Activated CD4-positive, alpha-beta T cell treated with anti-CD3 and anti-CD28 coated beads, Interleukin-2, amount 10 ng/mL, durations not matched to agents 24 days and 14 days (primary cell): ENCODE measurements at regions not wholly inside any gene's neighbourhood (a gene's known extent, or its start where the extent isn't known, plus 50 kb on each side); places are given as distances from the start of the nearest gene placed in this dataset.

ENCODE experiments used
- DNase-seq: peaks from one replicate; pipeline ENCODE4 v3.0.0; 2022
- H3K27ac Mint-ChIP-seq: one replicate; pipeline ENCODE4 v1.8.0; 2022; ENCODE audit warnings: mild to moderate bottlenecking, mixed read lengths
- H3K27me3 Mint-ChIP-seq: one replicate; pipeline ENCODE4 v1.8.0; 2022; ENCODE audit warnings: mixed read lengths
- H3K36me3 Mint-ChIP-seq: one replicate; pipeline ENCODE4 v1.8.0; 2022; ENCODE audit warnings: low read depth, mild to moderate bottlenecking, mixed read lengths
- H3K4me1 Mint-ChIP-seq: one replicate; pipeline ENCODE4 v1.8.0; 2021; ENCODE audit warnings: mixed read lengths
- H3K4me3 Mint-ChIP-seq: one replicate; pipeline ENCODE4 v1.8.0; 2022; ENCODE audit warnings: mild to moderate bottlenecking, moderate library complexity, mixed read lengths
- H3K9me3 Mint-ChIP-seq: one replicate; pipeline ENCODE4 v1.8.0; 2021; ENCODE audit warnings: mixed read lengths
- intact Hi-C: fragments of 100-400 bp; cut with micrococcal nuclease; formaldehyde crosslinking; loops from one replicate; pipeline ENCODE4 v1.15.1; 2023

- Mint-ChIP-seq H3K27me3 (no peaks in the 10 kb centered on the region), H3K4me1 (no peaks in the 10 kb centered on the region)
Measured at GRCh38 chr20:7687065-7687464, 253.2 kb downstream of the HAO1 start.

DNA sequence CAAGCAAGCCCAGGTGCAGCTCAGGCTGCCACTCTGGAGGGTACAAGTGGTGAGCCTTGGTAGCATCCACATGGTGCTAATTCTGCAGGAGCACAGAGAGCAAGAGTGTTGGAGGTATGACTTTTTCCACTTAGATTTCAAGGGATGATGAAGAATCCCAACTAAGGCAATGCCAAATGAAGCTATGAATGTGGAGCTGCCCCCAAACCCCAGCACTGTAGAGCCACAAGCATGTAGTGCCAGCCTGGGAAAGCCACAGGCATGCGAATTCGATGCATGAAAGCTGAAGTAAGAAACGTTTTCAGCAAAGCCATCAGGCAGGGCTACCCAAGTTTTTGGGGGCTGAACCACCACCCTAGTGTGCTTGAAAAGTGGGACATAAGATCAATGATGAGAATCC, 251.1 kb downstream of the HAO1 start:
- no peak overlapping the region for H3K27ac Mint-ChIP-seq
- DNase-seq: no peak
- no peaks in the 10 kb centered on the region for H3K27me3 Mint-ChIP-seq
- intact Hi-C loops: no loop called here
- no peaks in the 10 kb centered on the region for H3K4me1 Mint-ChIP-seq
- no peaks in the 10 kb centered on the region for H3K9me3 Mint-ChIP-seq
- H3K4me3 Mint-ChIP-seq: no peak overlapping the region
- H3K36me3 Mint-ChIP-seq: no peaks in the 10 kb centered on the region

More at GRCh38 chr20:7687065-7687464, 253.2 kb downstream of the HAO1 start:
- H3K36me3 Mint-ChIP-seq: no peaks in the 10 kb centered on the region
- H3K27ac Mint-ChIP-seq: no peak overlapping the region
- no peak overlapping the region for H3K4me3 Mint-ChIP-seq
- intact Hi-C loops: no loop called here
- DNase-seq: no peak
- no peaks in the 10 kb centered on the region for H3K9me3 Mint-ChIP-seq

DNA sequence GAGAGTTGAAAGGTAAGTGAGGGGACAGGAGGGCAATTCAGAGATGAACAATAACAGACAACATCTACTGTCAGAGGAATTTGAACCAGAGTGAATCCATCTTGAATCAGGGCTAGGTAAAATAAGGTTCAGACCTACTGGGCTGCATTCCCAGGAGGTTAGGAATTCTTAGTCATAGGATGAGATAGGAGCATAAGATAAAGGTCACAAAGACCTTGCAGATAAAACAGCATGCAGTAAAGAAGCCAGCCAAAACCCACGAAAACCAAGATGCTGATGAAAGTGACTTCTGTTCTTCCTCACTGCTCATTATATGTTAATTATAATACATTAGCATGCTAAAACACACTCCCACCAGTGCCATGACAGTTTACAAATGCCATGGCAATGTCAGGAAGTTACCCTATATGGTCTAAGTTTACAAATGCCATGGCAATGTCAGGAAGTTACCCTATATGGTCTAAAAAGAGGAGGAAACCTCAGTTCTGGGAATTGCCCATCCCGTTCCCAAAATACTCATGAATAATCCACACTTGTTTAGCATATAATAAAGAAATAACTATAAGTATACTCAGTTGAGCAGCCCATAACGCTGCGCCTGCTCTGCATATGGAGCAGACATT, 248.5 kb downstream of the HAO1 start:
- H3K27me3 Mint-ChIP-seq: no peaks in the 10 kb centered on the region

GRCh38 chr20:7692478-7692877, 247.8 kb downstream of the HAO1 start:
- intact Hi-C loops: no loop called here
- Mint-ChIP-seq H3K27me3 (no peaks in the 10 kb centered on the region), H3K4me3 (no peak overlapping the region), H3K36me3 (no peaks in the 10 kb centered on the region), H3K27ac (no peak overlapping the region), H3K4me1 (no peaks in the 10 kb centered on the region), H3K9me3 (no peaks in the 10 kb centered on the region)
- no peak for DNase-seq

More for the DNA sequence above, 248.5 kb downstream of the HAO1 start:
- DNase-seq: no peak
- intact Hi-C loops: no loop called here
- H3K27ac Mint-ChIP-seq: no peak overlapping the region
- no peaks in the 10 kb centered on the region for H3K36me3 Mint-ChIP-seq
- H3K4me3 Mint-ChIP-seq: no peak overlapping the region
- no peaks in the 10 kb centered on the region for H3K9me3 Mint-ChIP-seq
- H3K4me1 Mint-ChIP-seq: no peaks in the 10 kb centered on the region

- intact Hi-C loops: no loop called here
- Mint-ChIP-seq H3K4me1 (no peaks in the 10 kb centered on the region), H3K9me3 (no peaks in the 10 kb centered on the region), H3K36me3 (no peaks in the 10 kb centered on the region), H3K27me3 (no peaks in the 10 kb centered on the region), H3K4me3 (no peak overlapping the region), H3K27ac (no peak overlapping the region)
- DNase-seq: no peak
Measured at GRCh38 chr20:7693761-7694160, 246.5 kb downstream of the HAO1 start.

DNA sequence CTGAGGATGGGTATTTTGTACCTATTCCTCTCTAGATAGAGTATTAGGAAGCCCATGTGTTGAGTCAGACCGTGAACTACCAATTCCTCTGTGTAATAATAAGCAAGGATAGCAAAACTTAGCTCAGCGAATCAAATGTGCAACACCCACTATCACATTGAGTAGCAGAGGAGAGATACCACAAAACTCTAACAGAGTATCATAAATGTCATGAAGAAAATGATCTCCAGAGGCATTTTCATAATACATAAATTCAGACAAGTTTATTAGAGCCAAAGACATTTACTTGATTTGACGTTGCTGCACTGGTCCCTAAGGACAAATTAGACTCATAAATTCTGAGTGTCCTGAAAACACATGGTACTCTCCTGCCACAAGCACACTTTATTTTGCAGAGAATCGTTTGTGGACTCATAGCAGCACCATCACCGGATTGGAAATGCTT, 245.2 kb downstream of the HAO1 start:
- Mint-ChIP-seq H3K9me3 (no peaks in the 10 kb centered on the region), H3K36me3 (no peaks in the 10 kb centered on the region), H3K4me3 (no peak overlapping the region), H3K27me3 (no peaks in the 10 kb centered on the region), H3K27ac (no peak overlapping the region), H3K4me1 (no peaks in the 10 kb centered on the region)
- intact Hi-C loops: no loop called here
- DNase-seq: no peak

DNA sequence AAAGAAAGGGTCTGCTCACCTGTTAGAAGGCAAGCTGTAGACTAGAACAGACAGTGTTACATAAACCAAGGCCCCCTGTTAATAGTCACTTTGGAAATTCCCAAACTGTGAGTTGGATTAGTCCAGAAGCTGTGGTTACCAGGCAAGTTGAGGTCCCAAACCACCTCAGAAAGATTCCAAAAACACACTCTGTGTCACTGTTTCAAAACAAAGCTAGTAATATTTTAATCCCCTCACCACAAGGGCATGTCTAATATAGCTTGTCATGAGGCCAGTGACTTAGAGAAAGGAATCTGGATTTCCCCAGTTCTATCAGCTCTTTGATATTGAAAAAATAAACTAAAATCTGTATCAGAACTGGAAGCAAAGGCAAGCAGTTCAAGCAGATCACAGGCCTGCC, 244.6 kb downstream of the HAO1 start:
- intact Hi-C loops: no loop called here
- H3K36me3 Mint-ChIP-seq: no peaks in the 10 kb centered on the region
- no peak for DNase-seq
- no peaks in the 10 kb centered on the region for H3K27me3 Mint-ChIP-seq
- no peaks in the 10 kb centered on the region for H3K9me3 Mint-ChIP-seq
- H3K27ac Mint-ChIP-seq: no peak overlapping the region
- no peaks in the 10 kb centered on the region for H3K4me1 Mint-ChIP-seq
- no peak overlapping the region for H3K4me3 Mint-ChIP-seq

DNA sequence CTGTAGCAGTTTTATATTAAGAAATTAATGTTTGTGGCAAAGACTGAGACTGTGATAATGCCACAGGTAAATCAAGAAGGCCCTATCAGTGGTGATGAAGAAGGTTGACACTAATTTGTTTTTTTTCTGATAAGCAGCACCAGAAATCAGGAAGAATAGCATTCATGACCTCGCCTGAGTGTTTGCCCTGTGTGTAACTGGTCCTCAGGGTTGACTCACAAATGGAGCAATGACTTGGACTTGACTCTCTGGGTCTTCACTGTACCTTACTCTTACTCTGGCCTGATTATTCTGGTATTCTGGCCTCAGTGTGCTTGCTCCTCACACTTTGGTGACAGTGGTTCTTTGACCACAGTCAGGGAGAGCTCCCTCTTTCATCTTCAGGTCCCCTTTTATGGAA, 243.9 kb downstream of the HAO1 start:
- Mint-ChIP-seq H3K9me3 (no peaks in the 10 kb centered on the region), H3K36me3 (no peaks in the 10 kb centered on the region), H3K27me3 (no peaks in the 10 kb centered on the region), H3K27ac (no peak overlapping the region), H3K4me1 (no peaks in the 10 kb centered on the region), H3K4me3 (no peak overlapping the region)
- DNase-seq: no peak
- intact Hi-C loops: no loop called here

- Mint-ChIP-seq H3K27me3 (no peaks in the 10 kb centered on the region), H3K36me3 (no peaks in the 10 kb centered on the region), H3K4me3 (no peak overlapping the region), H3K9me3 (no peaks in the 10 kb centered on the region), H3K4me1 (no peaks in the 10 kb centered on the region), H3K27ac (no peak overlapping the region)
- intact Hi-C loops: no loop called here
- DNase-seq: no peak
Measured at GRCh38 chr20:7702141-7702540, 238.1 kb downstream of the HAO1 start.

- H3K9me3 Mint-ChIP-seq: no peaks in the 10 kb centered on the region
- no peak for DNase-seq
- no peak overlapping the region for H3K27ac Mint-ChIP-seq
- H3K4me3 Mint-ChIP-seq: no peak overlapping the region
- H3K36me3 Mint-ChIP-seq: no peaks in the 10 kb centered on the region
- intact Hi-C loops: no loop called here
- no peaks in the 10 kb centered on the region for H3K4me1 Mint-ChIP-seq
- H3K27me3 Mint-ChIP-seq: no peaks in the 10 kb centered on the region
Measured at GRCh38 chr20:7703551-7703961, 236.7 kb downstream of the HAO1 start.

DNA sequence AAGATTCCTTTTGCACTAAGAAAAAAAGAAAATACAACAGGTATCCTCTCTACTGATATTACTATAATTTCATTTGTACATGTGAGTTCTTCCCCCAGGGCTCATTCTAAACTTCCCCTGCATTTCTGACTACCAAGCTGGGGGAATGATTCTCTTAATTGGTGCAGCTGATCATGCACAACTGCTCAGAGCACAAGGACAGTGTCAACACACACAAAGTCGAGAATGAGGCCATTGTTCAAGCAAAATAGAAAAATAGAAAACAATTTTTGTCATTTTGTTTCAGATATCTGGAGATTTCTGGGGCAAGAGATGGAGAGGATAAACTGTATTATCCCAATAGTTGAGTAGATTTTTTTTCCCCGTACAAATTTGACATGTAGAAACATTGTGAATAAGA, 236.3 kb downstream of the HAO1 start:
- intact Hi-C loops: no loop called here

GRCh38 chr20:7708112-7708511, 232.1 kb downstream of the HAO1 start:
- no peak overlapping the region for H3K27ac Mint-ChIP-seq
- H3K27me3 Mint-ChIP-seq: no peaks in the 10 kb centered on the region
- H3K36me3 Mint-ChIP-seq: no peaks in the 10 kb centered on the region
- intact Hi-C loops: no loop called here
- no peaks in the 10 kb centered on the region for H3K9me3 Mint-ChIP-seq
- no peaks in the 10 kb centered on the region for H3K4me1 Mint-ChIP-seq
- no peak overlapping the region for H3K4me3 Mint-ChIP-seq
- no peak for DNase-seq

More for the DNA sequence above, 236.3 kb downstream of the HAO1 start:
- no peak overlapping the region for H3K4me3 Mint-ChIP-seq
- H3K36me3 Mint-ChIP-seq: no peaks in the 10 kb centered on the region
- no peak overlapping the region for H3K27ac Mint-ChIP-seq
- no peaks in the 10 kb centered on the region for H3K9me3 Mint-ChIP-seq
- no peaks in the 10 kb centered on the region for H3K4me1 Mint-ChIP-seq
- no peaks in the 10 kb centered on the region for H3K27me3 Mint-ChIP-seq
- no peak for DNase-seq

- H3K27ac Mint-ChIP-seq: no peak overlapping the region
- no peak for DNase-seq
- no peaks in the 10 kb centered on the region for H3K27me3 Mint-ChIP-seq
- H3K4me3 Mint-ChIP-seq: no peak overlapping the region
- intact Hi-C loops: no loop called here
- H3K36me3 Mint-ChIP-seq: no peaks in the 10 kb centered on the region
- no peaks in the 10 kb centered on the region for H3K9me3 Mint-ChIP-seq
- no peaks in the 10 kb centered on the region for H3K4me1 Mint-ChIP-seq
Measured at GRCh38 chr20:7708782-7709181, 231.5 kb downstream of the HAO1 start.

DNA sequence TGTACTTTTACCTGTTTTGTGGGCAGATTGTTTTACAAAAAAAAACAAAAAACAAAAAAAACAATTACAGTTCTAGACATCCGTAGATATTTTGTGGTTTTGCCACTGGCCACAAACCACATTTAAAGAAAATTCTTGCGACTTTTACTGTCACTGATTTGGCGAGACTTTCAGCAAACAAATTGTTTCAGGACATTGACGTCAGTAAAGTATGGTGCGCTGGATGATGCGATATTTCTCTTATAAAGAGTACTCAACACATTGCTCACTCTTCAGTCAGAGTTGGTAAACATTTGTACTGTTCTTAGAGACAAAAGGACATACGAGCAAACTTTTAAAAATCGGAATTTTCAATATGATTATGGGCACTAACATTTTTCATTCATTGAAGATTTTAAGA, 229.8 kb downstream of the HAO1 start:
- Mint-ChIP-seq H3K4me3 (no peak overlapping the region), H3K4me1 (no peaks in the 10 kb centered on the region), H3K36me3 (no peaks in the 10 kb centered on the region), H3K27me3 (no peaks in the 10 kb centered on the region), H3K9me3 (no peaks in the 10 kb centered on the region), H3K27ac (no peak overlapping the region)
- DNase-seq: no peak
- intact Hi-C loops: no loop called here

- no peak overlapping the region for H3K27ac Mint-ChIP-seq
- intact Hi-C loops: no loop called here
- H3K27me3 Mint-ChIP-seq: no peaks in the 10 kb centered on the region
- no peaks in the 10 kb centered on the region for H3K9me3 Mint-ChIP-seq
- no peak for DNase-seq
- no peak overlapping the region for H3K4me3 Mint-ChIP-seq
- peaks cover 2% of the 10 kb centered on the region for H3K4me1 Mint-ChIP-seq
- no peaks in the 10 kb centered on the region for H3K36me3 Mint-ChIP-seq
Measured at GRCh38 chr20:7712661-7713060, 227.6 kb downstream of the HAO1 start.
